Fibroblast of lung (primary cell): ENCODE measurements at regions not wholly inside any gene's neighbourhood (a gene's known extent, or its start where the extent isn't known, plus 50 kb on each side); places are given as distances from the start of the nearest gene placed in this dataset.

ENCODE experiments used
- DNase-seq, 2 donors: peaks; one replicate each; pipeline versions ENCODE4 v3.0.0 to v3.0.0-alpha.2; 2010; ENCODE audit warnings: low read depth in 2 of 2
- H2AFZ ChIP-seq: 2 replicates; pipeline ENCODE4 v1.5.1; 2012; ENCODE audit warnings: low read length, control low read depth, inconsistent platforms
- H3K27ac ChIP-seq: 2 replicates; pipeline ENCODE4 v1.5.1; 2011; ENCODE audit warnings: low read length, control low read depth; ENCODE audit not compliant: insufficient read depth
- H3K27me3 ChIP-seq: 2 replicates; pipeline ENCODE4 v1.5.1; 2011; ENCODE audit warnings: mild to moderate bottlenecking, low read length; ENCODE audit not compliant: control insufficient read depth, insufficient read depth
- H3K36me3 ChIP-seq: 2 replicates; pipeline ENCODE4 v1.5.1; 2011; ENCODE audit warnings: low read length; ENCODE audit not compliant: control insufficient read depth, insufficient read depth
- H3K4me1 ChIP-seq: 2 replicates; pipeline ENCODE4 v1.5.1; 2011; ENCODE audit warnings: low read length; ENCODE audit not compliant: control insufficient read depth, insufficient read depth; ENCODE audit errors: extremely low read depth
- H3K4me2 ChIP-seq: 2 replicates; pipeline ENCODE4 v1.5.1; 2011; ENCODE audit warnings: low read length, control low read depth; ENCODE audit not compliant: insufficient read depth; ENCODE audit errors: extremely low read depth
- H3K4me3 ChIP-seq, 4 experiments: fragments of 200-600 bp in 1 of 4; sonication (generic) in 1 of 4; replicated peaks in 1 of 4; 2 replicates each; pipeline ENCODE4 v1.5.1; 2011 to 2016; ENCODE audit warnings: low read length in 4 of 4, low read depth in 3 of 4, mild to moderate bottlenecking in 3 of 4, control low read depth in 2 of 4, inconsistent platforms in 1 of 4, mixed read lengths in 1 of 4; ENCODE audit not compliant: insufficient read depth in 1 of 4; ENCODE audit errors: control extremely low read depth in 1 of 4
- H3K79me2 ChIP-seq: 2 replicates; pipeline ENCODE4 v1.5.1; 2012; ENCODE audit warnings: mild to moderate bottlenecking, low read length, inconsistent platforms; ENCODE audit not compliant: control insufficient read depth, insufficient read depth
- H3K9ac ChIP-seq: 2 replicates; pipeline ENCODE4 v1.5.1; 2011; ENCODE audit warnings: mild to moderate bottlenecking, low read length, control low read depth; ENCODE audit not compliant: insufficient read depth
- H3K9me3 ChIP-seq: 2 replicates; pipeline ENCODE4 v1.5.1; 2012; ENCODE audit warnings: low read depth, low read length; ENCODE audit not compliant: control insufficient read depth, insufficient read depth
- H4K20me1 ChIP-seq: 2 replicates; pipeline ENCODE4 v1.5.1; 2011; ENCODE audit warnings: low read length; ENCODE audit not compliant: control insufficient read depth, insufficient read depth; ENCODE audit errors: extremely low read depth
- EZH2 ChIP-seq: IDR thresholded peaks from 2 replicates; pipeline ENCODE4 v1.5.1; 2012; ENCODE audit warnings: low read length, control low read depth, mild to moderate bottlenecking; ENCODE audit errors: missing control alignments
- TF ChIP-seq, protein P1 (sequence below), 2 donors: IDR thresholded peaks in 1 of 2; conservative IDR thresholded peaks in 1 of 2; 1 replicate in 1 of 2; 2 replicates in 1 of 2; pipeline ENCODE4 v1.5.1; 2011 to 2012; ENCODE audit warnings: low read length in 2 of 2, control low read depth in 1 of 2, inconsistent platforms in 1 of 2, low read depth in 1 of 2, mild to moderate bottlenecking in 1 of 2

- peak in 1 of 2 donors; percentile 84 for DNase-seq
- TF ChIP-seq EZH2, result no peak
- TF ChIP-seq, protein P1, sequence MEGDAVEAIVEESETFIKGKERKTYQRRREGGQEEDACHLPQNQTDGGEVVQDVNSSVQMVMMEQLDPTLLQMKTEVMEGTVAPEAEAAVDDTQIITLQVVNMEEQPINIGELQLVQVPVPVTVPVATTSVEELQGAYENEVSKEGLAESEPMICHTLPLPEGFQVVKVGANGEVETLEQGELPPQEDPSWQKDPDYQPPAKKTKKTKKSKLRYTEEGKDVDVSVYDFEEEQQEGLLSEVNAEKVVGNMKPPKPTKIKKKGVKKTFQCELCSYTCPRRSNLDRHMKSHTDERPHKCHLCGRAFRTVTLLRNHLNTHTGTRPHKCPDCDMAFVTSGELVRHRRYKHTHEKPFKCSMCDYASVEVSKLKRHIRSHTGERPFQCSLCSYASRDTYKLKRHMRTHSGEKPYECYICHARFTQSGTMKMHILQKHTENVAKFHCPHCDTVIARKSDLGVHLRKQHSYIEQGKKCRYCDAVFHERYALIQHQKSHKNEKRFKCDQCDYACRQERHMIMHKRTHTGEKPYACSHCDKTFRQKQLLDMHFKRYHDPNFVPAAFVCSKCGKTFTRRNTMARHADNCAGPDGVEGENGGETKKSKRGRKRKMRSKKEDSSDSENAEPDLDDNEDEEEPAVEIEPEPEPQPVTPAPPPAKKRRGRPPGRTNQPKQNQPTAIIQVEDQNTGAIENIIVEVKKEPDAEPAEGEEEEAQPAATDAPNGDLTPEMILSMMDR (conservative IDR thresholded peaks at IDR 0.05 in 1 of 2, IDR thresholded peaks at IDR 0.05 in 1 of 2; ENCODE audit: low read depth in 1 of 2, low read length in 2 of 2), result no peak
- Histone ChIP-seq H2AFZ (no peak overlapping the region), H3K4me1 (no peaks in the 10 kb centered on the region), H3K4me2 (no peak overlapping the region), H3K9me3 (no peaks in the 10 kb centered on the region), H3K27ac (no peak overlapping the region), H3K36me3 (no peaks in the 10 kb centered on the region), H4K20me1 (no peaks in the 10 kb centered on the region), H3K79me2 (no peaks in the 10 kb centered on the region), H3K27me3 (no peaks in the 10 kb centered on the region), H3K9ac (no peak overlapping the region), H3K4me3 (no peak overlapping the region)
Observed at GRCh38 chr10:8369666-8370065, 315.2 kb downstream of the GATA3 start.

- no peaks in the 10 kb centered on the region for H3K27me3 ChIP-seq
- H3K36me3 ChIP-seq, result no peaks in the 10 kb centered on the region
- H3K4me1 ChIP-seq, result no peaks in the 10 kb centered on the region
- H3K4me3 ChIP-seq, result no peak overlapping the region
- H2AFZ ChIP-seq, result no peak overlapping the region
- TF ChIP-seq, protein P1 (conservative IDR thresholded peaks at IDR 0.05 in 1 of 2, IDR thresholded peaks at IDR 0.05 in 1 of 2; ENCODE audit: low read depth in 1 of 2, low read length in 2 of 2), result no peak
- TF ChIP-seq EZH2, result no peak
- H3K9ac ChIP-seq, result no peak overlapping the region
- no peak overlapping the region for H3K27ac ChIP-seq
- no peaks in the 10 kb centered on the region for H3K9me3 ChIP-seq
- no peaks in the 10 kb centered on the region for H3K79me2 ChIP-seq
- H4K20me1 ChIP-seq, result no peaks in the 10 kb centered on the region
- H3K4me2 ChIP-seq, result no peak overlapping the region
- DNase-seq, result no peak
Observed at GRCh38 chr10:8374334-8374733, 319.8 kb downstream of the GATA3 start.

DNA sequence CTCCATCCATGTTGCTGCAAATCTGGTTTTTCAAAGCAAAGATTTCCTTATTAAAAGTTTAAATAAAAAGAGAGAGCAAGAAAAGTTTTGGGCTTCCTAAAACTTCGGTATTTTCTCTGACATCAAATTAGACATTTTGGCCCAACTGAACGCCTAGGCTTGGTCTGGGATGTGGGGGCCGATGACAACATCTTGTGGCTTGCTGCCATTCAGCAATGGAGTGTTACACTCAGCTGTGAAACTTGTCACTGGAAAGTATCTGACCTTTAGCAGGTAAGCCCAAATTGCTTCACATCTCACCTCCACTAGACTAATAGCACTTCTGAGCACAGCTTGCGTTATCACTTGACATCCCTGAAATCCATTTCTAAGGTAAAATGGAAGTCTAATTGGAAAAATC, 320.6 kb downstream of the GATA3 start:
- Histone ChIP-seq H4K20me1 (no peaks in the 10 kb centered on the region), H3K4me2 (no peak overlapping the region), H3K27ac (no peak overlapping the region), H3K9me3 (no peaks in the 10 kb centered on the region), H2AFZ (no peak overlapping the region), H3K79me2 (no peaks in the 10 kb centered on the region), H3K27me3 (no peaks in the 10 kb centered on the region), H3K9ac (no peak overlapping the region), H3K4me1 (no peaks in the 10 kb centered on the region), H3K4me3 (no peak overlapping the region), H3K36me3 (no peaks in the 10 kb centered on the region)
- TF ChIP-seq, protein P1 (conservative IDR thresholded peaks at IDR 0.05 in 1 of 2, IDR thresholded peaks at IDR 0.05 in 1 of 2; ENCODE audit: low read depth in 1 of 2, low read length in 2 of 2), result no peak
- TF ChIP-seq EZH2, result no peak
- DNase-seq, result no peak
